T47D (cell line): ENCODE measurements at regions not wholly inside any gene's neighbourhood (a gene's known extent, or its start where the extent isn't known, plus 50 kb on each side); places are given as distances from the start of the nearest gene placed in this dataset.

Experiments
- DNase-seq, 2 experiments: peaks; one replicate each; pipeline versions ENCODE4 v3.0.0 to v3.0.0-alpha.2; 2011 to 2012; ENCODE audit warnings: low read depth in 1 of 2, low spot score in 1 of 2
- JUND ChIP-seq: IDR thresholded peaks from 2 replicates; pipeline ENCODE4 v1.6.1; 2012; ENCODE audit warnings: low read depth
- in situ Hi-C: cut with HindIII; loops from 2 replicates; pipeline ENCODE4 v1.10.0; 2016; ENCODE audit warnings: low sequenced_read_pairs, low pct_unique_long_range_greater_than_20kb

GRCh38 chr3:187903697-187904096, 158.4 kb upstream of the BCL6 start:
- no peak for TF ChIP-seq JUND
- in situ Hi-C loops = no loop called here
- no peak for DNase-seq

- no peak for TF ChIP-seq JUND
- DNase-seq = no peak
- in situ Hi-C loops = no loop called here
Observed at GRCh38 chr3:187906416-187906815, 161.1 kb upstream of the BCL6 start.

- TF ChIP-seq JUND = no peak
- in situ Hi-C loops = no loop called here
Observed at GRCh38 chr3:187906920-187907319, 161.7 kb upstream of the BCL6 start.

GRCh38 chr3:187909866-187910265, 164.6 kb upstream of the BCL6 start:
- in situ Hi-C loops = no loop called here

More at GRCh38 chr3:187906920-187907319, 161.7 kb upstream of the BCL6 start:
- DNase-seq = no peak

GRCh38 chr3:187912007-187912406, 166.7 kb upstream of the BCL6 start:
- in situ Hi-C loops = no loop called here
- no peak for DNase-seq
- no peak for TF ChIP-seq JUND

More at GRCh38 chr3:187909866-187910265, 164.6 kb upstream of the BCL6 start:
- no peak for TF ChIP-seq JUND
- no peak for DNase-seq

- in situ Hi-C loops = no loop called here
- 0 out of 2 replicates have a peak, but pooled peaks have one; percentile 23 for TF ChIP-seq JUND
- peak; percentile 31 to 76 for DNase-seq
Observed at GRCh38 chr3:187913617-187914033, 168.4 kb upstream of the BCL6 start.

- in situ Hi-C loops = no loop called here
- no peak for TF ChIP-seq JUND
- peak; percentile 37 to 90 for DNase-seq
Observed at GRCh38 chr3:187914231-187914630, 169.0 kb upstream of the BCL6 start.

GRCh38 chr3:187916072-187916471, 170.8 kb upstream of the BCL6 start:
- DNase-seq = no peak
- TF ChIP-seq JUND = no peak
- in situ Hi-C loops = no loop called here

GRCh38 chr3:187918081-187918644, 172.9 kb upstream of the BCL6 start:
- no peak for DNase-seq
- in situ Hi-C loops = no loop called here
- no peak for TF ChIP-seq JUND

GRCh38 chr3:187919048-187919447, 173.8 kb upstream of the BCL6 start:
- in situ Hi-C loops = no loop called here
- no peak for DNase-seq
- no peak for TF ChIP-seq JUND

- DNase-seq = no peak
- in situ Hi-C loops = no loop called here
- no peak for TF ChIP-seq JUND
Observed at GRCh38 chr3:187919544-187919943, 174.3 kb upstream of the BCL6 start.

GRCh38 chr3:187920030-187920429, 174.8 kb upstream of the BCL6 start:
- no peak for TF ChIP-seq JUND
- in situ Hi-C loops = no loop called here
- DNase-seq = no peak

GRCh38 chr3:187920913-187921312, 175.6 kb upstream of the BCL6 start:
- TF ChIP-seq JUND = no peak
- in situ Hi-C loops = no loop called here
- DNase-seq = no peak

- TF ChIP-seq JUND = no peak
- no peak for DNase-seq
- in situ Hi-C loops = no loop called here
Observed at GRCh38 chr3:187921391-187922074, 176.3 kb upstream of the BCL6 start.
